ENCODE measurements at regions not wholly inside any gene's neighbourhood (a gene's known extent, or its start where the extent isn't known, plus 50 kb on each side); places are given as distances from the start of the nearest gene placed in this dataset.
"Not testable (repeated sequence)": the region's sequence is repeated elsewhere in the genome, so short reads cannot be mapped to it uniquely, and the experiment has no call there.

GRCh38 chr4:32658019-32658418 is 1937.8 kb downstream of the PCDH7 start:
- no peak for DNase-seq
- in situ Hi-C loops (cut with MboI; ENCODE audit: low pct_unique_long_range_greater_than_20kb, low sequenced_read_pairs) = no loop called here

- in situ Hi-C loops (cut with MboI; ENCODE audit: low pct_unique_long_range_greater_than_20kb, low sequenced_read_pairs) = no loop called here
Measured at GRCh38 chr4:32661229-32661628, 1941.1 kb downstream of the PCDH7 start.

GRCh38 chr4:32662803-32663202 is 1942.6 kb downstream of the PCDH7 start:
- in situ Hi-C loops (cut with MboI; ENCODE audit: low pct_unique_long_range_greater_than_20kb, low sequenced_read_pairs) = no loop called here
- no peak for DNase-seq

More at GRCh38 chr4:32661229-32661628, 1941.1 kb downstream of the PCDH7 start:
- DNase-seq = no peak

- no peak for DNase-seq
- in situ Hi-C loops (cut with MboI; ENCODE audit: low pct_unique_long_range_greater_than_20kb, low sequenced_read_pairs) = no loop called here
Measured at GRCh38 chr4:32672359-32672758, 1952.2 kb downstream of the PCDH7 start.

- in situ Hi-C loops (cut with MboI; ENCODE audit: low pct_unique_long_range_greater_than_20kb, low sequenced_read_pairs) = no loop called here
- DNase-seq = no peak
Measured at GRCh38 chr4:32680946-32681345, 1960.8 kb downstream of the PCDH7 start.

GRCh38 chr4:32684160-32684559 is 1964.0 kb downstream of the PCDH7 start:
- DNase-seq = no peak
- in situ Hi-C loops (cut with MboI; ENCODE audit: low pct_unique_long_range_greater_than_20kb, low sequenced_read_pairs) = no loop called here

GRCh38 chr4:32686123-32686522 is 1966.0 kb downstream of the PCDH7 start:
- DNase-seq = no peak
- in situ Hi-C loops (cut with MboI; ENCODE audit: low pct_unique_long_range_greater_than_20kb, low sequenced_read_pairs) = no loop called here

GRCh38 chr4:32689518-32689917 is 1969.3 kb downstream of the PCDH7 start:
- DNase-seq = no peak

GRCh38 chr4:32697281-32697814 is 1977.2 kb downstream of the PCDH7 start:
- in situ Hi-C loops (cut with MboI; ENCODE audit: low pct_unique_long_range_greater_than_20kb, low sequenced_read_pairs) = no loop called here
- DNase-seq = no peak

More at GRCh38 chr4:32689518-32689917, 1969.3 kb downstream of the PCDH7 start:
- in situ Hi-C loops (cut with MboI; ENCODE audit: low pct_unique_long_range_greater_than_20kb, low sequenced_read_pairs) = no loop called here

GRCh38 chr4:32700838-32701237 is 1980.7 kb downstream of the PCDH7 start:
- in situ Hi-C loops (cut with MboI; ENCODE audit: low pct_unique_long_range_greater_than_20kb, low sequenced_read_pairs) = no loop called here
- no peak for DNase-seq

- in situ Hi-C loops (cut with MboI; ENCODE audit: low pct_unique_long_range_greater_than_20kb, low sequenced_read_pairs) = no loop called here
- no peak for DNase-seq
Measured at GRCh38 chr4:32706893-32707292, 1986.7 kb downstream of the PCDH7 start.

- DNase-seq; in situ Hi-C loops (cut with MboI; ENCODE audit: low pct_unique_long_range_greater_than_20kb, low sequenced_read_pairs): not testable (repeated sequence)
Measured at GRCh38 chr4:32716090-32716620, 1996.0 kb downstream of the PCDH7 start.

- in situ Hi-C loops (cut with MboI; ENCODE audit: low pct_unique_long_range_greater_than_20kb, low sequenced_read_pairs) = no loop called here
- no peak for DNase-seq
Measured at GRCh38 chr4:32735856-32736590, 2015.9 kb downstream of the PCDH7 start.

GRCh38 chr4:32744211-32744610 is 2024.0 kb downstream of the PCDH7 start:
- DNase-seq = no peak
- in situ Hi-C loops (cut with MboI; ENCODE audit: low pct_unique_long_range_greater_than_20kb, low sequenced_read_pairs) = no loop called here

GRCh38 chr4:32745351-32745750 is 2025.2 kb downstream of the PCDH7 start:
- DNase-seq = no peak
- in situ Hi-C loops (cut with MboI; ENCODE audit: low pct_unique_long_range_greater_than_20kb, low sequenced_read_pairs) = no loop called here

- DNase-seq = no peak
- in situ Hi-C loops (cut with MboI; ENCODE audit: low pct_unique_long_range_greater_than_20kb, low sequenced_read_pairs) = no loop called here
Measured at GRCh38 chr4:32748061-32748460, 2027.9 kb downstream of the PCDH7 start.

- in situ Hi-C loops (cut with MboI; ENCODE audit: low pct_unique_long_range_greater_than_20kb, low sequenced_read_pairs) = no loop called here
- no peak for DNase-seq
Measured at GRCh38 chr4:32748498-32748897, 2028.3 kb downstream of the PCDH7 start.

- in situ Hi-C loops (cut with MboI; ENCODE audit: low pct_unique_long_range_greater_than_20kb, low sequenced_read_pairs) = no loop called here
- DNase-seq = no peak
Measured at GRCh38 chr4:32752962-32753361, 2032.8 kb downstream of the PCDH7 start.

- in situ Hi-C loops (cut with MboI; ENCODE audit: low pct_unique_long_range_greater_than_20kb, low sequenced_read_pairs) = no loop called here
- no peak for DNase-seq
Measured at GRCh38 chr4:32768664-32769389, 2048.7 kb downstream of the PCDH7 start.

- in situ Hi-C loops (cut with MboI; ENCODE audit: low pct_unique_long_range_greater_than_20kb, low sequenced_read_pairs) = no loop called here
- DNase-seq = no peak
Measured at GRCh38 chr4:32771491-32771890, 2051.3 kb downstream of the PCDH7 start.
